Dermis microvascular lymphatic vessel endothelial cell (primary cell): ENCODE measurements at regions not wholly inside any gene's neighbourhood (a gene's known extent, or its start where the extent isn't known, plus 50 kb on each side); places are given as distances from the start of the nearest gene placed in this dataset.
"Not testable (repeated sequence)": the region's sequence is repeated elsewhere in the genome, so short reads cannot be mapped to it uniquely, and the experiment has no call there.

ENCODE experiments used
- DNase-seq, 2 donors: peaks; one replicate each; pipeline versions ENCODE4 v3.0.0 to v3.0.0-alpha.2; 2010; ENCODE audit warnings: low read depth in 2 of 2

DNA sequence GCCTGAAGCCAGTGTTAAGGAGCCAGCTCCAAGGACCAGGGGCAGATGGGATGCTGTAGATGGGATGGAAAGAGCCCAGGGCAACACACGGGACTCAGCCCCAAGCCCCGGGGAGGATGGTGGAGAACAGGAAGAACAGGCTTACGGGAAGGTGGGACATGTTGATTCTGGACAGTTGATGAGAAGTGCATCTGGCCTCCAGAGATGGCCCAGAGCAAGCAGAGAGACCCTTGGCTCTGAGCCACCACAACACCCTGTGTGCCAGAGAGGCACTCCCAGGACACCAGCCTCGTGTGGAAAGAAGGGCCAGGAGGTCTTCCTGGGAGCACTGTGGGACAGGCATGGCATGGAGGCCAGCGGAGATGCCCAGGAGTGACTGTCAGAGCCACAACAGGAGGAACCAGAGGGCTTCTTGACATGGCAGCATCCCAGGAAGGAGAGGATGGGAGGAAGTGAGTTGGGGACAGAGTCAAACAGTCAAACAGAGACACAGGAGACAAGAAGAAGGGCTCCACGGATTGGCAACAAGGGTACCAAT is 156.3 kb upstream of the MVB12B start:
- no peak for DNase-seq

DNA sequence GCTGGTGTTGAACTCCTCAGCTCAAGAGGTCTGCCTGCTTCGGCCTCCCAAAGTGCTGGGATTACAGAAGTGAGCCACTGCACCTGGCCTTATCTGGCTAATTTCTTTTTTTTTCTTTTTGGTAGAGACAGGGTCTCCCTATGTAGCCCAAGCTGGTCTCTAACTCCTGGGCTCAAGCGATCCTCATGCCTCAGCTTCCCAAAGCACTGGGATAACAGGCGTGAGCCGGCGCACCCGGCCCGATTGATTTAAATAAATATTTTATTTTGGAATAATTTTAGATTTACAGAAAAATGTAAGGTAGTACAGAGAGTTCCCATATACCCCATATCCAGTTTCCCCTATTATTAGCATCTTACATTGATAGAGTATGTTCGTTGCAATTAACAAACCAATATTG is 155.0 kb upstream of the MVB12B start:
- no peak for DNase-seq

- no peak for DNase-seq
These were observed 153.2 kb upstream of the MVB12B start for GRCh38 chr9:126173401-126173800.

DNA sequence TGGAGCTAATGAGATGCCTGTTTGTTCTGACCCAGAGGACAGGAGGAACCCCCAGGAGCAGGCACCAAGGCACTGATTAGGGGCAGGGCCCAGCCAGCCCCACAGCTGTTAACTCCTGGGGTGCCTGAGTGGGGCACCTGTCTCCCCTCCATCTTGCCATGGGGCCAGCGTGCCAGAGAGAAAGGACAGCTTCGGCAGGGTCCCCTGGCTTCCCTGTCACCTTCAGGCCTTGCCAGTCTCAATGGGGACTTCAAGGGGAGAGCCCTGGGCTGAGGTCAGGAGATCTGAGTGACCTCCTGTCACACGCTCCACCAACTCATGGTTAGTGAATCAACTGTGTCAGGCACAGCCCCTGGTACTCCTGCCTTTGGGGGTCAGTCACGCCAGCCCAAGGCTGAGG is 152.7 kb upstream of the MVB12B start:
- DNase-seq = no peak

GRCh38 chr9:126183266-126183665 is 143.4 kb upstream of the MVB12B start:
- DNase-seq = no peak

- not testable (repeated sequence) for DNase-seq
These were observed 135.6 kb upstream of the MVB12B start for GRCh38 chr9:126190994-126191393.

DNA sequence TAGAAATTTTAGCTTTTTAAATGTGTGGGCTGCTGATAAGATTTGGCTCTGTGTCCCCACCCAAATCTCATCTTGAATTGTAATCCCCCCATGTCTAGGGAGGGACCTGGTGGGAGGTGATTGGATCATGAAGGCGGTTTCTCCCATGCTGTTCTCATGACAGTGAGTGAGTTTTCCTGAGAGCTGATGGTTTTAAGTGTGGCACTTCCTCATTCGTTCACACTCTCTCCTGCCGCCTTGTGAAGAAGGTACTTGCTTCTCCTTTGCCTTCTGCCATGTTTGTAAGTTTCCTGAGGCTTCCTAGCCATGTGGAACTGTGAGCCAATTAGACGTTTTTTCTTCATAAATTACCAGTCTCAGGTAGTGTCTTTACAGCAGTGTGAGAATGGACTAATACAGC is 127.8 kb upstream of the MVB12B start:
- no peak for DNase-seq

DNA sequence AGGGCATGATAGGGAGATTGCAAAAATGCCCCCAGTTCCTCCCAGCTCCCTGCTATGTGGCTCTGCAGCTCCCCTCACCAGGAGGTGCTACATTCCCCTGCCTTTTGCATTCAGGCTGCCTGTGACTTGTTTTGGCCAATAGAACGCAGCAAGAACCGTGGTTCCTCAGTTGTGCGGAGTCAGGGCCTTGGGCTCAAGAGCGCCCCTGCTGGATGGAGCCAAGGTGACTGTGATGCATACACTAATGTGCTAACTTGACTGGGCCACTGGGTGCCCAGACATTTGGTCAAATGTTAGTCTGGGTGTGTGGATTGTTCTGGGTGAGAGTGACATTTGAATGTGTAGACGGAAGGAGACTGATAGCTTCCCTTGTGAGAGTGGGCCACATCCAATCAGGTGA is 123.3 kb upstream of the MVB12B start:
- no peak for DNase-seq

GRCh38 chr9:126204197-126204596 is 122.4 kb upstream of the MVB12B start:
- DNase-seq = no peak

DNA sequence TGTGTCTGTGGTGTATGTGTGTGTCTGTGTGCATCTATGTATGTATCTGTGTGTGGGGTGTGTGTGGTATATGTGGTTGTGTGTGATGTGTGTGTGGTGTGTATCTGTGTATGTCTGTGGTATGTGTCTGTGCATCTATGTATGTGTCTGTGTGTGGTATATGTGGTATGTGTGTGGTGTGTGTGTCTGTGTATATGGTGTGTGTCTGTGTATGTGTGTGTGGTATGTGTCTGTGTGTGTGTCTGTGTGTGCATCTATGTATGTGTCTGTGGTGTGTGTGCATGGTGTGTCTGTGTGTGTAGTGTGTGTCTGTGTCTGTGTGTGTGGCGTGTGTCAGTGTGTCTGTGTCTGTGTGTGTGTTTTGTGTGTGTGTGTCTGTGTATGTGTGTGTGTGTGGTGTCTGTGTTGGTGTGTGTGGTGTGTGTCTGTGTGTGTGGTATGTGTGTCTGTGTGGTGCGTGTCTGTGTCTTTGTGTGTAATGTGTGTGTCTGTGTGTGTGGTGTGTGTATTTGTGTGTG is 121.9 kb upstream of the MVB12B start:
- DNase-seq = no peak

DNA sequence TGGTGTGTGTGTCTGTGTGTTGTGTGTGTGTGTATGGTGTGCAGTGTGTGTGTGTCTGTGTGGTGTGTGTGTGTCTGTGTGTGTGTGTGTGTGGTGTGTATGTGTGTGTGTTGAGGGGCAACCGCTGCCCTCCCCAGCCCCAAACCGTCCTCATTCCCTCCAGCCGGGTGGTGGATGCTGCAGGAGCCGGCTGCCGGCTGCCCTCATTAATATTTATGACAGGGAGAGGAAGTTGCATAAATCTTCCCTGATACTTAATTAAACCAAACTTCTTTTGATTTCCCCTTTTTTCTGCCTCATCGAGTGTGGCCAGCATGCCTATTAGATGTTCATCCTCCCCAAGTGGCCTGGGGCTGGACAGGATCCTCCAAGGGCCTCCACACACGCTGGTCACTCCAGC is 121.4 kb upstream of the MVB12B start:
- DNase-seq = no peak

DNA sequence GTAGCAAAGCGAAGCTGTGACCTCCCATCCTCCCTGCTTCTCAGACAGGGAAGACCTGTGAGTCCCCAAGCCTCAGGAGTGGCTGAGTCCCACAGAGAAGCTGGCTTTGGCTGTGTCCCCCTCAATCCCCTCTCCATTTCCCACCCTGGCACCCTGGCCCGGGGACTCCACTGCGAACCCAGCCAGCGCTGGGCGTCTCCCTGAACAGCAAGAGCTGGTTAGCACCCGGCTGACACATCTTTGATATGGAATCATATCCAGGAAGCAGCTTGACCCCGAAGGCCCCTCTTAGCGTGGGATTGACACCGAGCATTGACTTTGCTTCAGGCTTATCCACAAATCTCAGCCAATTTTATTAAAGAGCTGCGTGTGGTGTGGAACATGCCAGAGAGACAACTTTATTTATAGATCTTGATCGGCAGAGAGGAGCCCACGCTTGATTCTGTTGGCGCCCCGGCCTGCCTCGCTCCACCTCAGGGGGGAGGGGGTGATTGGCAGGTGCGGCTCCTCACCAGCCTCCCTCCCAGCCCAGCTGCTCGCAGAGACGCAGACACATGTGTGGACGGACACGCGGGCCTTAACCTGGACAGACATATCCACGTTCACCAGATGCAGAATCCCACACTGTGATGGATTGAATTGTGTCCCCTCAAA is 120.7 kb upstream of the MVB12B start:
- DNase-seq = no peak

GRCh38 chr9:126207256-126207655 is 119.4 kb upstream of the MVB12B start:
- DNase-seq = no peak

DNA sequence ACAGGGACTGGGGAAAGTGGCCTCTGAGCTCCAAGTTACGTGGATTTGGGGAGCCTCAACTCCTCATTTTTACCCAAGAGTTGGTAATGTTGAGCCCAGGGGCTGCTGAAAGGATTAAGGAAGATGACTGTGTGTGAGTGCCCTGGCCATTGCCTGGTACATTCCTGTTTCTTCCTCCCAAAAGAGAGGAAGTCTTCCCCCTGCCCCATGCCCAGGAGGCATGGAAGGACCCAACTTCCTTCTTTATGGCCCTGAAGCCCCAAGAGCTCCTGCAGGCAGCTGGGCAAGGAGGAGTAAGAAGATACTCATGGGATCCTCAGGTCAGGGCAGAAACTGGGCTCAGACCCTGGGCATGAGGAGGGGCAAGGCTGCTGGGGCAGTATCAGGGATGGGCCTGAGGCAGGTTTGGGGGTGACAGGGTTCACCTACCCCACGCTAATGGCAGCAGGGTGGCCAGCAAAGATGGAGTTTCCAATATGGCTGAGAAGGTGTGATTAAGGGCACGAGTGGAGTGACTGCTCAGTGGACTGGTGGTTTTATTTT is 118.3 kb upstream of the MVB12B start:
- DNase-seq = no peak

GRCh38 chr9:126211441-126212074 is 115.1 kb upstream of the MVB12B start:
- no peak for DNase-seq

DNA sequence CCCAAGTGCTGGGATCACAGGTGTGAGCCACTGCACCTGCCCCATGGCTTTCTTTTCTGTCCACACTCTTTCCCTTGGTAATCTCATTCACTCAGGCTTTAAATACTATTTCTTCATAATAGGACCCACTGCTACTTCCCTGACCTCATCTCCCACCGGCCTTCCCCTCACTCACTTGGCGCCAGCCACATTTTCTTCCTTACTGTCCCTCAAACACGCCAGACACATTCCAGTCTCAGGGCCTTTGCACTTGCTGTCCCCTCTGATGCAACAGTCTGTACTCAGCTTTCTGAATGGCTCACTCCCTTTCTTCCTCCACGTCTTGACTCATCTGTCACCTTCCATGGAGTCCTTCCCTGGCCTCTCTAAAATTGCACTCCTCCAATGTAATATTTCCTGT is 111.1 kb upstream of the MVB12B start:
- DNase-seq = no peak

DNA sequence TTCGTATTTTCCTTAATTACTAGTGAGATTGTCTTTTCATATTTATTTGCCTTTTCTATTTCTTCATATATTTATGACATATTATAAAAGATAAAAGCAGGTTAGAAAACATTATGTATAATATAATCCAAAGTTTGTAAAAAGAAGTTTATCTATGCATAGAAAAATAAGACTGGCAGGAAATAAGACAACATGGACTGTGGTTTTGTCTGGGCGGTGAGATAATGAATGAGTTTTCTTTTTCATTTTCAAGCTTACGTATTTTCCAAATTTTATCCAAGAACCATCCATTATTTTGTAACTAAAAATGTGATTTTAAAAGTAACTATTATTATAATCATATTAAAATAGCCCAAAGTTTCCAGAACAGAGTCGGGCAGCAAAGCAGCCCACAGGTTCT is 109.8 kb upstream of the MVB12B start:
- no peak for DNase-seq

GRCh38 chr9:126217250-126217653 is 109.4 kb upstream of the MVB12B start:
- no peak for DNase-seq

DNA sequence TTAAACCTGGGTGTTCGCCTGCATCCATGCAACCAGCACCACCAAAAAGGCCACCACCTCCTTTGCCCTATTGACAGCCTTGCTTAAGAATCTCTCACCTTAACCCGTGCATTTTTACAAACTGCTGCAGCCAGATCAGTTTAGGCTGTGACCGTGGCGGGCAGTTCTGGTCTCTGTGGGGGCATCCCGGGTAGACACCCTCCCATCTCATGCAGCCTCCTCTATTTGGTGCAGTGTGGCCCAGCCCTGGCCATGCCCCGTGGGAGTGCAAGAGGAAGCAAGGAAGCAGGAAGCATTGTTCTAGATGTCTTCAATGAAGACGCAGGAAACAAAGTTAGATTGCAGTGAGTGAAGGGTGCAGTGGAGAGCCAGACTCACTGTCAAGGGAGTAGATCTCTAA is 108.8 kb upstream of the MVB12B start:
- DNase-seq = no peak

GRCh38 chr9:126218359-126219125 is 108.1 kb upstream of the MVB12B start:
- DNase-seq = no peak

DNA sequence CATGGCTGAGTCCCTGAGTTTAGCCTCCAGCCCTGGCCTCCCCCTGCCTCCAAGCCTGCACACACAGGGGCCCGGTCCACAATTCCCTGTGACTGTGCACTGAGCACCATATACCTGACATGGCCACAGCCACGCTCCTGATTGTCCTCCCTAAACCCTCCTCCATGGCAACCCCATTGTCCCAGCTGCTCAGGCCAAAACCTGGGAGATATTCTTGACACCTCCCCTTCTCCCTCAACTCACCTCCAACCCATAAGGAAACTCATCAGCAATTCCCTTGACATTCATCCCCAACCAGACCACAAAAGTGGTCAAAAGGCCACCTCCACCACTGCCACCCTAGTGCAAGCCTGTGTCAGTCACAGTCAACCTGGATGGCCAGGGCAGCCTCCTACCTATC is 107.5 kb upstream of the MVB12B start:
- no peak for DNase-seq

DNA sequence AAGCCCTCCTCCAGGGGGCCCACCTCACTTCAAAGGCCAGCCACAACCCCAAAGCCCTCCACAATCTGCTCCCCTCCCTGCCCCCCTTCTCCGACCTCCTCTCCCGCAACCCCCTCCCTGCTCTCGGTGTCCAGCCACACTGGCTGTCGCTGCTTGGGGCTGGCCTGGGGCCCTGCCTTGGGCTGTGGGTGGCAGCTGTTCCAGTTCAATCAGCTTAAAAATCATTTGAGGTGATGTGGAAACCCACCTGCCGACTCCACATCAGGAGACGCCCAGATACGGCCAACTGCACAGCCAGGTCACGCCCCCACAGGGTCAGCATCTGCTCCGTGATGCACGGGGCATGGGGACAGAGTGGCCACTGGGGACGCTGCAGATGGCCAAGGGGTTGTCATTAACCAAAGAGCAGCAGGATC is 107.0 kb upstream of the MVB12B start:
- no peak for DNase-seq
